ENCODE measurements at regions not wholly inside any gene's neighbourhood (a gene's known extent, or its start where the extent isn't known, plus 50 kb on each side); places are given as distances from the start of the nearest gene placed in this dataset.
"Not testable (repeated sequence)": the region's sequence is repeated elsewhere in the genome, so short reads cannot be mapped to it uniquely, and the experiment has no call there.

DNA sequence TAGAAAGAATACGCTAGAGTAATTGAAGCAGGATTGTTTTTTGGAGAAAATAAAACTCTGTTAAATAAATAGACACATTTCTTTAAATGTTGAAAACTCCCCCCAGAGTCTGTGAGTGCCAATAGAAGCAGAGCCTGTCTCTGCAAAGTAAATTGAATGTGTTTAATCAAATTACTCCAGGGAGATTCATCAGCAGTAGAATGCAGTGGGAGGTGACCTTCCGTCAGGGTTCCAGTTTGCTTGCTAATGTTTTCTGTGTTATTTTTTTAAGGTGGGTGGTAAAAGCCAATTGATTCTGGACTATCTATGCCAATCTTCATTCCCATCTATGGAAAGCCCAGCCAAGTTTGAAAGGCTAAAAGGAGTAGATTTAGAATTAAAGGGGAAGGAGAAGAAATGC lies 612.4 kb upstream of the GRM7 start:
- no peak for DNase-seq

DNA sequence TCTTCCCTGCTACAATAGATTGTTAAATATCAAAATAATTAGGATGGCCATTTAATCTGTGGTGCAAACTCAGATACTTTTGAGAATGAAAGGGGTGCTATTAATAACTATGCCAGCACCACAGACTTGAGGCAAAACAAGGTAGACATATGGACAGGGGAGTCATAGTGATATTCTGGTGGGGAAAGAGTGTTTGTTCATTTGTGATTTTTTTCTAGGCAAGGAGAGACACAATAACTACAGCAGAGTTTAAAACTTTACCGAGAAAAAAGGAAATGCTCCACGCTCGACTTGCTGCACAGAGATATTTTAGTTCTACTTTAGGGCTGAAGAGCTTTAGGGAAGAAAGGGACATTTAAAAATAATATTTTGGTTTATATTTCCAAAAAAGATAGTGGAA lies 611.2 kb upstream of the GRM7 start:
- DNase-seq, result no peak

DNA sequence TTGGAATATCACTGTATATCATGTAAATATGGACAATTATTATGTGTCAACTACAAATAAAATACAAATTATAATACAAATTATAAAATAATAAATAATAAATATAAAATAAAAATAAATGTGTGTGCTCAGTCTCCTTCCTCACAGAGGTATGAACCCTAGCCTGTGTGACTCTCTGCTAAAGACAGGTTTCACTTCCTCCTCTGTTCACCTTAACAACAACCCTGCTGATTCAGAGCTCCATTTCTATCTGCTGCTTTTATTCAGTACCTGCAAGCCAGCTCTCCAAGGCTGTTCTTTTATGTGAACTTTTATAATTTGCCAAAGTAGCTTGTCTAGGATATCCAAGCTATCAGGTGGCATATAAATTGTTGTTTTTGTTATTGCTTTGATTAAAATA lies 610.7 kb upstream of the GRM7 start:
- DNase-seq, result no peak

DNA sequence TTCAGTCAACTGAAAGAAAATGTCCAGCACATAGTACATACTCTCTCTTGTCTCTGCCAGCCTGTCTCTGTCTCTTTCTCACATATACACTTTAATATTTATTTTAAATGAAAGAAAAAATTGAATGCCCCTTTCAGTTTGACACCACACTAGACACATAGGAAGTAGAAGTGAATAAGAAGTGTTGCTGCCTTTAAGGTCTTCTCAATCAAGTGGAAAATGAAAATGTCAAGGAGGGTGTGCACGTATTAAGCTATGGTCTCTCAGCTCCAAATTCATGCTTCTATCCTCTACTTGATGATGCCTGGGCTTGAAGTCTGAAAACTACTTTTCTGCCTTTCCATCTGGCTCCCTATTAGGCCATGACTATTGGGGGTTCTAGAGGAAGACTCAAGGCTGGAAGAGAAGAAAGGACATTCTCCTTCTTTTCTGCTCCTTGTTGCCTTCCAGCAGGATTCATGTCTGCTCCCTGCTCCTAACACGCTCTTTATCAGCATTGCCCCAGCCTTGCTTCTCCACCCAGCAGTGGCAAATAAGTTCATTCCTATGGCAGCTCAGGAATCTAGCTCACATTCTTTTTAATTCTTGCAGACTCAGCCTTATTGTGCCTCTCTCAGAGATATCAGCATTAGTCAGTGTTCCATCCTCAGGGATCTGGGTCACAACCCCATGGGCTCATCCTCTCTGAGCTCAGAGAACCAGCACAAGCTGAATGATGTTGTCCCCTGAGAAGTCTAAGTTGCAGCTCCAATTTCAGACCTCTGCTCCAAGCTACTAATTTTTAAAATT lies 609.1 kb upstream of the GRM7 start:
- DNase-seq, result no peak

DNA sequence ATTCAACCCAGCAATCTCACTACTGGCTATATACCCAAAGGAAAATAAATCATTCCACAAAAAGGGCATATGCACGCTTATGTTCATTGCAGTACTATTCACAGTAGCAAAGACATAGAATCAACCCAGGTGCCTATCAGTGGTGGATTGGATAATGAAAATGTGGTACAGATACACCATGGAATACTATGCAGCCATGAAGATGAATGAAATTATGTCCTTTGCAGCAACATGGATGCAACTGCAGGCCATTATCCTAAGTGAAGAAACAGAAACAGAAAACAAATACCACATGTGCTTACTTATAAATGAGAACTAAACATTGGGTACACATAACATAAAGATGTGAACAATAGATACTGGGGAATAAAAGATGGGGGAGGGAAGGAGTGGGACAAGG lies 606.4 kb upstream of the GRM7 start:
- no peak for DNase-seq

DNA sequence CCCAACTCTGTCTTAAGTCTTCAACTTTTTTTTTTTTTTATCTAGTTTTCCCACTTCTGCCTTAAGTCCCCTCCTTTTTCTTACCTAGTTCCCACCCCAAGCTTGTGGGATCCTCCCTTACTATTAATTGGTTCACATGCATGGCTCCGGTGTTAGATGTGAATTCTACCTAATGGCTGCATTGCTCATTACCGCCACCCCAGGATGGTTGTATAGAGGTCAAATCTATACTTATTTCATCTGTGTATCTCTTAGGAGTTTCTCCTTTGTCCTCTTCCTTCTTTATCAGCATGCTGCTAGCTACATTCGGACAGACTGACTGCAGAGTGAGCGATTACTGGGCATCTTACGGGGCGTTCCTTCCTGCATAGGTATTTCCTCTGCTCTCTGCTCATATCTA lies 605.7 kb upstream of the GRM7 start:
- DNase-seq, result no peak

DNA sequence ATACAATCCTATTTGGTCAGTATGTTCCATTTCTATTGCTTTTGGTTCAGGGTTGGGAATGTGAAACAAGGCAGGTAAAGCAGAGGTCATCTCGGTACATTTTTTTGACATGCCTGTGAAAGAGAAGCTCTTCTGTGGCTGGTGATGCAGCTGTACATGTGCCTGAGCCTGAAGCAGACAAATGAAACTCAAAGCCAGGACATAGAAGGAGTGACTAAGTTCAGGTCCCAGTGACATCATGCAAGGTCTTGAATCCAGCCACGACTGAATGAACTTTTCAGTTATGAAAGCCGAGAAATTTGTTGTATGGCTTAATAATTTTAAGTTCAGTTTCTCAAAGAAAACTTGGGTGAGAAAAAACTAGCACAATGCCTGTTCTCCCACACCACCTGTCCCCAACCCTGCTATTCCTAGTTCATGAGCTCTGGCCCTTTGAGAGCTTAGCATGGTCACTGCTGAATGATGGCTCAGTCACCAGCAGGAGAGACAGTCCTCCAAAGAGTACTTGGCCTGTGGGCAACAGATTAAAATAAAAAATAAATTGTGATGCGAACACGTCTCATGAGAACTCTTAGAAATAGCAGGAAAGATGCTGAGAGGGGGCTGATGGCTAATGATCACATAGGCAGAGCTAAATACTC lies 600.2 kb upstream of the GRM7 start:
- no peak for DNase-seq

DNA sequence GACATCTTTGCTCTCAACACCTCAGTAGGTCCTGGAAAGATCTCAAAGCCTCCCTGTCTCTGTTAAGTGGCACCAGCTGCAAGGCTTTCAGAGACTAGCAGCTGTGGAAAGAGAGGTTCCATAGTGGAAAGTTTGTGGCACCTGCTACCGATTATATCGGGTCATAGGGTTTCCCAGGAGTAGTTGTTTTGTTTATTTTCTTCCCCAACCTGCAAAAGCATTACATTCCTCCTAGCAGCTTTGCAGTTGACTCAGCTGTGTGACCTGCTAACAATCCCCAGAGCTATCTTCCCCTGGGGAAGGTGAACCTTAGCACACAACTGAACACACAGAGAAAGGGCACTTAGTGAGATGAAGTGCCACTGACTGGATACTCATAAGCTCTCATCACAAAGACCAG lies 598.9 kb upstream of the GRM7 start:
- peak; percentile 47 for DNase-seq

DNA sequence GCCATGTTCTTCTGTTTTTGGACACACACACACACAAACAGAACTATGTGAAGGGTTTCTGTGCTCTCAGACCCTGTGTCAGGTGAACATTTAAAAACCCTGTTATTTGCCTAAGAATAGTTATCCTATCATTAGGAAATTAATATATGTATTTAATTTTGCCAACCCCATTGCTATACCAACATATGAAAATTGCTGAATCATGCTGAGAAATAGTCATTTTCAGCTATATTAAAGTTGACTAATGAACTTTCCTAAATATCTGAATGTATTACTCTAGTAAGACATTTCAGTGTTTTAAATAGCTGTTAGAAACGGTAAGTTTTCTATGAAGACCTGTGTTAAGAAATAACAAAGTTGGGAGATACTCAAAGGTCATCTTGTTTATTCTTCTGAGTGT lies 596.9 kb upstream of the GRM7 start:
- DNase-seq, result no peak

DNA sequence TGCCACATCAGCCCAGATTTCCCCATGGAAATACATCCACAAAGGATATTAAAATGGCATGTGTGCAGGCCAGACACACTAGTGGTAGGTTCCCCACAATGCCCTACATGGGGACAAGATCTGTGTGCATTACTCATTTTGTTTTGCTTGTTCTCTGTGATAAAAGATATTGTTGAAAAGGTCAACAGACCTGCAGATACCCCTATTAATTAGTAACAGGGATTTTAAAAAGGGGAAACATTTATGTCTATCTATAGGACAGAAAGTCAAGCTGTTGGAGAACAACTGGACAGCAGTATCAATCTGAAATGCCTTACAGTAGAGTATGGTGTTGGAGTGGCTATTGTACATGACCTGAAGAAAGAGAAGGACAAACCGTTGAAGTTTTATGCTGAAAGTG lies 596.0 kb upstream of the GRM7 start:
- no peak for DNase-seq

DNA sequence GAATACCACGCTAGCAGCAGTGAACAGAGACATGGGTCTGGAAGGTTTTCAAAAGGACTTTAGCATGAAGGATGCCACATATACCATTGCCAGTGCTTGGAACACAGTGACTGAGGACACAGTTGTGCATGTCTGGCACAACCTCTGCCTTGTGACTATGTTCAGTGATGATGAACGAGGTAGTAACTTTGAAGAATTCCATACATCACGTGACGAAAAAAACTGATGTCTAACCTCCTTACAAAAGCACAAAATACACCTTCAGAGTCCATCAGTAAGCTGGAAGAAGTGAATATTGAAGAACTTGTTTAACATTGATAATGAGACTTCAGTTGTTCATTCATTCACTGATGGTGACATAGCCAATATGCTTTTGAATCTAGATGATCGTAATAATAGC lies 594.8 kb upstream of the GRM7 start:
- no peak for DNase-seq

DNA sequence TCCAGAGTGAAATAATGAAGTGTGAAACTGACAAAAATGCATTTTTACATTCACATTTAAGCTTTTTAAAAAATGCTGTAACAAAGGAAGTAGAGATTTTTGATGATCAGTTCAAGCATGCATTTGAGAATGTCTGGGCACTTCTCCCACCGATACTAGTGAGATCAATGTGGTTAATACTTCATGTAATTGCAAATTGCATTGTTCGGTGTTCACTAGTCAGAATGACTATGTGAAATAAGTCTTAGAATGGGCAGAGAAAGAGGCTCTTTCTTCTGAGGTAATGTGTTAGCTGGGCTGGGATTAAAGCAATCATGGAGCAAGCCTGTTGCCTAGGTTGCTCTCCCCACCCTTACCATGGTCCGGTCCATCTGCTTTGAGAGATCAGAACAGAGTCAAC lies 587.0 kb upstream of the GRM7 start:
- DNase-seq, result no peak

DNA sequence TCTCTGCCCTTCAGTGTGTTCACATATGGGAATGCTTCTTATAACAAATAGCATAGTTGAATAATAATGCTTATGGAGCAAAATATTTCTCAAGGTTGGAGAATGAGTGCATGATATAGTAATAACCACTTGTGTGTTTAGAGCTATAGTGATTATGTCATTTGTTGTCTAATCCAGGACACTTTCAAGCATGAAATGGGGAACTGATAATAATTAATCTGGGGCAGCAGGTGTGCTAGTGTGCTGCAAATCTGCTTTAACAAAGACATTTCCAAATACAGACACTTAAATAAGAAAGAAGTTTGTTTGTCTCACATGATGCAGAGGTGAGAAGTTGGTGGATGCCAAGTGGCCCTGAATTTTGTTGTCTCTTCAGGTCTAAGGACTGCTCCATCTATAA lies 579.3 kb upstream of the GRM7 start:
- no peak for DNase-seq

DNA sequence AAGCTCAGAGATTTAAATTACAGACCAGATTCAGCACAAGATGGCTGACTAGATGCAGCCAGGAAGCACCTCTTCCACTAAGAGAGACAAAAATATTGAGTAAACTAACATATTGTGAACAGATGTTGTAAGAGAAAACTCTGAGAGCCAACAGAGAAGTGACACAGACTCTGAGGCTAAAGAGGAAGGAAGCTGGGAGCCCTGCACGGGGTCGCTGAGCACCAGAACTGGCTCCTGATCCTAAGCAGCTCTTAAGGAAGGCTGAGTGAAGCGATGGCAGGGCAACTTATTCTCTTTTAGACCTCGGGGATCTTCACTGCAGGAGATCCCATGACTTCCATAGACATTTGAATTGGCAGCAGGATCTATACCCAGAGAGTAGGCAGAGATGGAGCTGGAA lies 578.0 kb upstream of the GRM7 start:
- no peak for DNase-seq

DNA sequence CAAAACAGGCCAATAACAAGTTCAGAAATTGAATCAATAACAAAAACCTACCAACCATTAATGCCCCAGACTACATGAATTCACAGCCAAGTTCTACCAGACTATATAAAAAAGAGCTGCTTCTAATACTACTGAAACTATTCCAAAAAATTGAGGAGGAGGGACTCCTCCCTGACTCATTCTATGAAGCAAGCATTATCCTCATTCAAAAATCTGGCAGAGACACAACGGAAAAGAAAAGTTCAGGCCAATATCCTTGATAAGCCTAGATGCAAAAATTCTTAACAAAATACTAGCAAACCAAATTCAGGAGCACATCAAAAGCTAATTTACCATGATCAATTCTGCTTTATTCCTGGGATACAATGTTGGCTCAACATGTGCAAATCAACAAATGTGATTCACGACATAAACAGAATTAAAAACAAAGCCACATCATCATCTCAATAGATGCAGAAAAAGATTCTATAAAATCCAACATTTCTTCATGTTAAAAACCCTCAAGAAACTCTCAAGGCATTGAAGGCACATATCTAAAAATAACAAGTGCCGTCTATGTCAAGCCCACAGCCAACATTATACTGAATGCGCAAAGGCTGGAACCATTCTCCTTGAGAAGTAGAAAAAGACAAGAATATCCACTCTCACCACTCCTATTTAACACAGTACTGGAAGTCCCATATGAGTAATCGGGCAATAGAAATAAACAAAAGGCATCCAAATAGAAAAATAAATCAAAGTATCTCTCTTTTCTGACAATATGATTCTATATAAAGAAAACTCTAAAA lies 573.6 kb upstream of the GRM7 start:
- DNase-seq, result no peak

DNA sequence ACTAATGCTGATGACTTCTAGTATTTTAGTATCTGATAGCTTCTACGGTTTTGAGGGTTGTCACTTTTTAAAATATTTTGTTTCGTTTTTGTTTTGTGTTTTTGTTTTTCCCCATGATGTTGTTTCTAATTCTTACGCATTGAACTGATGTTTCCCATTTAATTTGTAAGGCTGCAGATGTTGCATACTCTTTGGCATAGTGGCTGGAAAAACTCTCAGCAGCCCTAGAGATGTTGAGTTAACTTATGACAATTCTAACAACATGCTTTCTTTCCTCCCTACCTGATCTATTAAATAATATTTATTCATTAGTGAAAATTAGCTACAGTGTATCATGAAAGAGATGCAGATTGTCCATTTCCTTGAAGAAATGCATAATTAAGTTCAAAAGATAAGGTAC lies 559.3 kb upstream of the GRM7 start:
- no peak for DNase-seq

DNA sequence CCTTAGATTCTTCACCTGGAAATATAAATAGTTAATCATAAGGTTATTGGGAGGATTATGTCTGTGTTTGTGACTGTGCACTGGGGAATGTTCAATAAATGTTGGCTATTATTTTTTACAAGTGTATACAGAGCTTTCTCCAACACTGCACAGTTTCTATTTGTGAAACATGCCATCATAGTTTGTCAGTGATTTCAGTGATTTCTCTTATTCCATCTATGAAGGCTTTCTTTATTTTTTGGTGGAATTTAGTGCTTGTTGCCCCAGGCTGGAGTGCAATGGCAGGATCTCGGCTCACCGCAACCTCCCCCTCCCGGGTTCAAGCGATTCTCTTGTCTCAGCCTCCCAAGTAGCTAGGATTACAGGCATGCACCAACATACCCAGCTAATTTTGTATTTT lies 545.0 kb upstream of the GRM7 start:
- DNase-seq, result no peak

DNA sequence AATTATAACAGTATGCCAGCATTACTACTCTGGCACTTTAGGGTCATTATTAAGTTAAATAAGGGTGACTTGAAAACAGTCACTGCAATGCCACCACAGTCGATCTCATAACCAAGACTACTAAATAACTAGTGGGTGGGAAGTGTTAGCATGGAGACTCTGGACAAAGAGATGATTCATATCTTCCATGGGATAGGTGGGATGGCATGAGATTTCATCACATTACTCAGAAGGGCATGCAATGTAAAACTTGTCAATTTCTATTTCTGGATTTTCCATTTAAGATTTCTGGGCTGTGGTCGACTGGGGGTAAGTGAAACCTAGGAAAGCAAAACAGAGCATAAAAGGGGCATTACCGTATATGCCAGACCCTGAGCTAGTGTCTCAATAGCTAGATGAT lies 538.9 kb upstream of the GRM7 start:
- no peak for DNase-seq

DNA sequence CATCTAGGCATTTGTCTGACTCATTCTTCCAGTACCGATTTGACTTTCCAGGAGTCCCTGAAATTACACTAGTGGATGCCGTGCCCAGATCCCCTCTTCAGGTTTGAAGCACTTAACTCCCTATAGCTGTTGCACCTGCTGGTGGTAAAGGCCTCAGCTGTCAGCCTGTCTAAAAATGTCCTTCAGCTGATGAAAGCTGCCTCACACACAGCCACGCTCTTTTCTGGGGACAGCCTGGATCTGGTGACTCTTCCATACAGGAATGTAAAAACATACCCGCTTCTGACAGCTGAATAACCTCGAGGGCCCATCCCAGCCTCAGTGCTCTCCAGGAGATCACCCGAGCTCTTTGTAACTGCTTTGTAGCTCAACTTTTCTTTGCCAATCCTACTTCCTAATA lies 534.1 kb upstream of the GRM7 start:
- DNase-seq, result no peak

DNA sequence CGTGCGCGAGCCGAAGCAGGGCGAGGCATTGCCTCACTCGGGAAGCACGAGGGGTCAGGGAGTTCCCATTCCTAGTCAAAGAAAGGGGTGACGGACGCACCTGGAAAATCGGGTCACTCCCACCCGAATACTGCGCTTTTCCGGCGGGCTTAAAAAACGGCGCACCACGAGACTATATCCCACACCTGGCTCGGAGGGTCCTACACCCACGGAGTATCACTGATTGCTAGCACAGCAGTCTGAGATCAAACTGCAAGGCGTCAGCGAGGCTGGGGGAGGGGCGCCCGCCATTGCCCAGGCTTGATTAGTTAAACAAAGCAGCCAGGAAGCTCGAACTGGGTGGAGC lies 520.0 kb upstream of the GRM7 start:
- DNase-seq, result not testable (repeated sequence)

DNA sequence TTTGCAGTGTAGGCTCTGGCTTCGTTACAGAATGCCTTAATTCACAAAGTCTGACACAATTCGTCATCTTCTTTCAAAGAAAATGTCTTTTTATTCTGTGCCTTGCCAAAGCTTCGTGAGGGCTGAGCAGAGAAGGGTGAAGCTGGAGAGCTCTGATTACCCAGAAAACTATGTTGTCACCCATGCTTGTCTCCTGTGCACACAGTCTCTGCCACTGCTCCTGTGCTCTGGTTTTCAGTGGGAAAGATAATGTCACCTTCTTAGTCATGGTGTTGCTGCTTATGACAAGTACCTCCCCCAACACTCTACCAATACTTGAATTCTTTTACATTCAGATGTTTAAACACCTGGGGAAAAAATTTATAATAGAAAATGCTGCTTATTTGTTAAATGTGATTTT lies 509.2 kb upstream of the GRM7 start:
- DNase-seq, result no peak

DNA sequence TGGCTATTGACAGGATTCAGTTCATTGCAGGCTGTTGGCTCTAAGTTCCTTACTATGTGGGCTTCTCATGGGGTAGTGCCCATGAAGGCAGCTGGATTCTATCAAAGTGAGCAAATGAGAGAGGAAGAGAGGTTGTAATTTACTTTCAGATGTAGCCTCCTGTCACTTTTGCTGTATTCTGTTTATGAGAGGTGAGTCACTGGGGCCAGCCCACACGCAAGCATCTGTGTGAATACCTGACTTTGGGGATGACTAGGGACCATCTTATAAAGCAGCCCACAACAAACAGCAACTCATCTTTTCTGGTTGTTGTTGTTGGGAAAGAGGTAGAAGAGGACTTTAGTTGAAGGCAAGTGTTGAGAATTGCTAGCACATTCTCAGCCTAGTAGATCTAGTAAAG lies 506.3 kb upstream of the GRM7 start:
- DNase-seq, result no peak

DNA sequence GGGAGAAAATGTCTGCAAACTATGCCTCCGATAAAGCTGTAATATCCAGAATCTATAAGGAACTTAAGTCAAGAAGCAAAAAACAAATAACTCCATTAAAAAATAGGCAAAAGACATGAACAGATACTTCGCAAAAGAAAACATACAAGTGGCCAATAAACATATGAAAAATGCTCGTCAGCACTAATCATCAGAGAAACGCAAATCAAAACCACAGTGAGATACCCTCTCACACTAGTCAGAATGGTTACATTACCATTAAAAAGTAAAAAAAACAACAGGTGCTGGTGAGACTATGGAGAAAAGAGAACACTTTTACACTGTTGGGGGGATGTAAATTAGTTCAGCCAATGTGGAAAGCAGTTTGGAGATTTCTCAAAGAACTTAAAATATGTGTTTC lies 498.5 kb upstream of the GRM7 start:
- DNase-seq, result no peak

DNA sequence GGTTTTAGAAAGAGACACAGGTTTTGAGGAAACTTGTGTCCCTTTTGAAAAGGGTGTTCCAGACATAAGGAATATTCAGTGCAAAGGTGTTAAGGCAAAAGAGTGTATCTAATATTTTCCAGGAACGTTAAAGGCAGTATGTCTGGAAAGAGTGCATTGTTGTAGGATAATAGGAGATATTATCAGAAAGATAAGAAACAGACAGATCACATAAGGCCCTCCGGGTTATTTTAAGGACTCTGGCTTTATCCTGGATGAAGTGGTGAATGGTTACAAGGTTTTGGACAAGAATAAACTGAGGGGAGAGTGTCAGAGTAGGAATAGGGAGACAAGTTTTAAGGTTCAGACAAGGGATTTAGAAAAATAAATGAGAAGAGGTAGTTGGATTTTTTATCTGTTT lies 493.7 kb upstream of the GRM7 start:
- no peak for DNase-seq

Measured in NCI-H774 (cell line).